ENCODE measurements at regions not wholly inside any gene's neighbourhood (a gene's known extent, or its start where the extent isn't known, plus 50 kb on each side); places are given as distances from the start of the nearest gene placed in this dataset.

DNA sequence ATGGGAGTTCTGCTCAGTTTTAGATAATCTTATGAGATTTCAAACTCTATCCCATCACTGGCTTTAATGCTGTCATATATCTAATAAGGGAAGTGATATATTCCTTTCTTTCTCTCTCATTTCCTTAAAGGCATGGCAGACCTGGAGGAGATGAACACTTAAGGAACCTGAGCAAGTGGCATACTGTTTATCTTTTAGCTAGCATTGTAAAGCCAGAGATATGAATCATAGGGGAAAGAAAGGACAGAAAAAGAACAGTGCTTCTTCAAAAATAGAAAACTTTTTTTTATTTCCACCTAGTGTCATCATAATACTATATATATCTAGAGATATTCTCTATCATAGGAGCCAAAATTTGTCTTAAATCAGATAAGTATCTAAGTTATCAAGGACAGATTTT, 68.3 kb upstream of the PSMA6 start:
- Histone ChIP-seq H4K20me1 (ENCODE audit: insufficient read depth) (no peaks in the 10 kb centered on the region), H3K9ac (ENCODE audit: low read length) (no peak overlapping the region), H3K9me3 (ENCODE audit: low read length) (no peaks in the 10 kb centered on the region), H3K27ac (ENCODE audit: low read length) (no peak overlapping the region), H3F3A (ENCODE audit: insufficient read depth, low read length, poor library complexity, severe bottlenecking) (no peaks in the 10 kb centered on the region), H2AFZ (ENCODE audit: low read depth, low read length) (no peak overlapping the region), H3K27me3 (ENCODE audit: insufficient read depth, low read depth, low read length) (no peaks in the 10 kb centered on the region), H3K9me2 (ENCODE audit: insufficient read depth, low read length) (no peaks in the 10 kb centered on the region), H3K36me3 (ENCODE audit: insufficient read depth, low read length) (no peaks in the 10 kb centered on the region), H3K4me3 (ENCODE audit: low read length) (no peak overlapping the region), H3K79me2 (replicated peaks; ENCODE audit: insufficient read depth, low read length) (no peaks in the 10 kb centered on the region), H3K4me2 (ENCODE audit: low read length) (no peak overlapping the region)
- TF ChIP-seq EP300 (conservative IDR thresholded peaks at IDR 0.05; ENCODE audit: poor library complexity, severe bottlenecking) (no peak), SMC3 (conservative IDR thresholded peaks at IDR 0.05; ENCODE audit: poor library complexity) (no peak), RAD21 (conservative IDR thresholded peaks at IDR 0.05) (no peak), MXI1 (conservative IDR thresholded peaks at IDR 0.05; ENCODE audit: poor library complexity, severe bottlenecking) (no peak), EZH2 (IDR thresholded peaks at IDR 0.05; ENCODE audit: borderline replicate concordance, insufficient read depth, low read length, poor library complexity, severe bottlenecking) (no peak), POLR2AphosphoS5 (IDR thresholded peaks at IDR 0.05) (no peak)
- TF ChIP-seq, protein P1, sequence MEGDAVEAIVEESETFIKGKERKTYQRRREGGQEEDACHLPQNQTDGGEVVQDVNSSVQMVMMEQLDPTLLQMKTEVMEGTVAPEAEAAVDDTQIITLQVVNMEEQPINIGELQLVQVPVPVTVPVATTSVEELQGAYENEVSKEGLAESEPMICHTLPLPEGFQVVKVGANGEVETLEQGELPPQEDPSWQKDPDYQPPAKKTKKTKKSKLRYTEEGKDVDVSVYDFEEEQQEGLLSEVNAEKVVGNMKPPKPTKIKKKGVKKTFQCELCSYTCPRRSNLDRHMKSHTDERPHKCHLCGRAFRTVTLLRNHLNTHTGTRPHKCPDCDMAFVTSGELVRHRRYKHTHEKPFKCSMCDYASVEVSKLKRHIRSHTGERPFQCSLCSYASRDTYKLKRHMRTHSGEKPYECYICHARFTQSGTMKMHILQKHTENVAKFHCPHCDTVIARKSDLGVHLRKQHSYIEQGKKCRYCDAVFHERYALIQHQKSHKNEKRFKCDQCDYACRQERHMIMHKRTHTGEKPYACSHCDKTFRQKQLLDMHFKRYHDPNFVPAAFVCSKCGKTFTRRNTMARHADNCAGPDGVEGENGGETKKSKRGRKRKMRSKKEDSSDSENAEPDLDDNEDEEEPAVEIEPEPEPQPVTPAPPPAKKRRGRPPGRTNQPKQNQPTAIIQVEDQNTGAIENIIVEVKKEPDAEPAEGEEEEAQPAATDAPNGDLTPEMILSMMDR (IDR thresholded peaks at IDR 0.05; ENCODE audit: poor library complexity, severe bottlenecking), result no peak
- TF ChIP-seq, protein P2, sequence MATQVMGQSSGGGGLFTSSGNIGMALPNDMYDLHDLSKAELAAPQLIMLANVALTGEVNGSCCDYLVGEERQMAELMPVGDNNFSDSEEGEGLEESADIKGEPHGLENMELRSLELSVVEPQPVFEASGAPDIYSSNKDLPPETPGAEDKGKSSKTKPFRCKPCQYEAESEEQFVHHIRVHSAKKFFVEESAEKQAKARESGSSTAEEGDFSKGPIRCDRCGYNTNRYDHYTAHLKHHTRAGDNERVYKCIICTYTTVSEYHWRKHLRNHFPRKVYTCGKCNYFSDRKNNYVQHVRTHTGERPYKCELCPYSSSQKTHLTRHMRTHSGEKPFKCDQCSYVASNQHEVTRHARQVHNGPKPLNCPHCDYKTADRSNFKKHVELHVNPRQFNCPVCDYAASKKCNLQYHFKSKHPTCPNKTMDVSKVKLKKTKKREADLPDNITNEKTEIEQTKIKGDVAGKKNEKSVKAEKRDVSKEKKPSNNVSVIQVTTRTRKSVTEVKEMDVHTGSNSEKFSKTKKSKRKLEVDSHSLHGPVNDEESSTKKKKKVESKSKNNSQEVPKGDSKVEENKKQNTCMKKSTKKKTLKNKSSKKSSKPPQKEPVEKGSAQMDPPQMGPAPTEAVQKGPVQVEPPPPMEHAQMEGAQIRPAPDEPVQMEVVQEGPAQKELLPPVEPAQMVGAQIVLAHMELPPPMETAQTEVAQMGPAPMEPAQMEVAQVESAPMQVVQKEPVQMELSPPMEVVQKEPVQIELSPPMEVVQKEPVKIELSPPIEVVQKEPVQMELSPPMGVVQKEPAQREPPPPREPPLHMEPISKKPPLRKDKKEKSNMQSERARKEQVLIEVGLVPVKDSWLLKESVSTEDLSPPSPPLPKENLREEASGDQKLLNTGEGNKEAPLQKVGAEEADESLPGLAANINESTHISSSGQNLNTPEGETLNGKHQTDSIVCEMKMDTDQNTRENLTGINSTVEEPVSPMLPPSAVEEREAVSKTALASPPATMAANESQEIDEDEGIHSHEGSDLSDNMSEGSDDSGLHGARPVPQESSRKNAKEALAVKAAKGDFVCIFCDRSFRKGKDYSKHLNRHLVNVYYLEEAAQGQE (IDR thresholded peaks at IDR 0.05; ENCODE audit: borderline replicate concordance), result no peak

DNA sequence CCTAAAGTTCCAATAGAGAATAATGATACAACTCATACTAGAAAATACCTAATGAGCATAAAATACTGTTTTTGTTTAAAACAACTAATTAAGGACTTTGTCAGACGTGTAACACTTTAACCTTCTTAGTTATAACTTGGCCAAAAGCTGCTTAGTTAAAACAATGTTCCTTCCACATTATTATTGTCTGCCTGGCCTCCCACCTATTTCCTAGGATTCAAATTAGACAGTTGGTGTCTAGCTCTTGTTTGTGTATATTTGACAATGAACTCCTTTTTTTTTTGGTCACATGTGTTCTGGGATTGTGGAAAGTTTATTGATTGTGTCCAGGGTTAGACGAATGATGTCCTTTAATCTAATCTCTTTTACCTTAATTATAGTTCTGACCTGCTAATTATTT, 67.6 kb upstream of the PSMA6 start:
- Histone ChIP-seq H3K9ac (ENCODE audit: low read length) (no peak overlapping the region), H4K20me1 (ENCODE audit: insufficient read depth) (no peaks in the 10 kb centered on the region), H3K79me2 (replicated peaks; ENCODE audit: insufficient read depth, low read length) (no peaks in the 10 kb centered on the region), H3K27me3 (ENCODE audit: insufficient read depth, low read depth, low read length) (no peaks in the 10 kb centered on the region), H3K9me2 (ENCODE audit: insufficient read depth, low read length) (no peaks in the 10 kb centered on the region), H3K36me3 (ENCODE audit: insufficient read depth, low read length) (no peaks in the 10 kb centered on the region), H3F3A (ENCODE audit: insufficient read depth, low read length, poor library complexity, severe bottlenecking) (no peaks in the 10 kb centered on the region), H2AFZ (ENCODE audit: low read depth, low read length) (no peak overlapping the region), H3K9me3 (ENCODE audit: low read length) (no peaks in the 10 kb centered on the region), H3K4me2 (ENCODE audit: low read length) (no peak overlapping the region), H3K4me3 (ENCODE audit: low read length) (no peak overlapping the region), H3K27ac (ENCODE audit: low read length) (no peak overlapping the region)
- TF ChIP-seq EP300 (conservative IDR thresholded peaks at IDR 0.05; ENCODE audit: poor library complexity, severe bottlenecking) (no peak), EZH2 (IDR thresholded peaks at IDR 0.05; ENCODE audit: borderline replicate concordance, insufficient read depth, low read length, poor library complexity, severe bottlenecking) (no peak), MXI1 (conservative IDR thresholded peaks at IDR 0.05; ENCODE audit: poor library complexity, severe bottlenecking) (no peak), SMC3 (conservative IDR thresholded peaks at IDR 0.05; ENCODE audit: poor library complexity) (no peak), POLR2AphosphoS5 (IDR thresholded peaks at IDR 0.05) (no peak), RAD21 (conservative IDR thresholded peaks at IDR 0.05) (no peak), TAF1 (IDR thresholded peaks at IDR 0.05; ENCODE audit: low read depth) (no peak)
- TF ChIP-seq, protein P1 (IDR thresholded peaks at IDR 0.05; ENCODE audit: poor library complexity, severe bottlenecking), result no peak
- TF ChIP-seq, protein P2 (IDR thresholded peaks at IDR 0.05; ENCODE audit: borderline replicate concordance), result no peak
